NCI-H2107 (cell line): ENCODE measurements at regions not wholly inside any gene's neighbourhood (a gene's known extent, or its start where the extent isn't known, plus 50 kb on each side); places are given as distances from the start of the nearest gene placed in this dataset.

ENCODE experiments used
- DNase-seq: peaks from one replicate; lab custom pipeline; 2025; lab: John Stamatoyannopoulos, UW

GRCh38 chr12:130102266-130102665 is 60.0 kb upstream of the FZD10 start:
- DNase-seq: no peak

GRCh38 chr12:130104571-130105106 is 57.6 kb upstream of the FZD10 start:
- no peak for DNase-seq

GRCh38 chr12:130109062-130109945 is 53.0 kb upstream of the FZD10 start:
- DNase-seq: no peak

GRCh38 chr12:130110914-130111313 is 51.4 kb upstream of the FZD10 start:
- no peak for DNase-seq

GRCh38 chr12:130111965-130112496 is 50.2 kb upstream of the FZD10 start:
- DNase-seq: no peak
